Suppressor macrophage treated with lipopolysaccharide for 4 hours (primary cell): ENCODE measurements at regions not wholly inside any gene's neighbourhood (a gene's known extent, or its start where the extent isn't known, plus 50 kb on each side); places are given as distances from the start of the nearest gene placed in this dataset.
"Not testable (repeated sequence)": the region's sequence is repeated elsewhere in the genome, so short reads cannot be mapped to it uniquely, and the experiment has no call there.

Source experiments
- DNase-seq: peaks from one replicate; pipeline ENCODE4 v3.0.0-alpha.2; 2020

- DNase-seq, result no peak
Observed at GRCh38 chr17:13131225-13131624, 113.4 kb upstream of the ELAC2 start.

- no peak for DNase-seq
Observed at GRCh38 chr17:13129356-13129755, 111.5 kb upstream of the ELAC2 start.

GRCh38 chr17:13128676-13129075 lies 110.8 kb upstream of the ELAC2 start:
- no peak for DNase-seq

- no peak for DNase-seq
Observed at GRCh38 chr17:13127921-13128602, 110.2 kb upstream of the ELAC2 start.

- DNase-seq, result no peak
Observed at GRCh38 chr17:13120864-13121263, 103.0 kb upstream of the ELAC2 start.

GRCh38 chr17:13118311-13118710 lies 100.5 kb upstream of the ELAC2 start:
- DNase-seq, result no peak

- DNase-seq, result no peak
Observed at GRCh38 chr17:13117616-13118015, 99.8 kb upstream of the ELAC2 start.

GRCh38 chr17:13114601-13115031 lies 96.8 kb upstream of the ELAC2 start:
- no peak for DNase-seq

- no peak for DNase-seq
Observed at GRCh38 chr17:13113821-13114525, 96.1 kb upstream of the ELAC2 start.

GRCh38 chr17:13107676-13108235 lies 89.9 kb upstream of the ELAC2 start:
- no peak for DNase-seq

GRCh38 chr17:13106171-13106570 lies 88.3 kb upstream of the ELAC2 start:
- no peak for DNase-seq

GRCh38 chr17:13104576-13104975 lies 86.7 kb upstream of the ELAC2 start:
- no peak for DNase-seq

- DNase-seq, result no peak
Observed at GRCh38 chr17:13102477-13102876, 84.7 kb upstream of the ELAC2 start.

- DNase-seq, result no peak
Observed at GRCh38 chr17:13099926-13100325, 82.1 kb upstream of the ELAC2 start.

GRCh38 chr17:13099089-13099735 lies 81.4 kb upstream of the ELAC2 start:
- no peak for DNase-seq

- no peak for DNase-seq
Observed at GRCh38 chr17:13096291-13096690, 78.5 kb upstream of the ELAC2 start.

GRCh38 chr17:13092010-13092409 lies 74.2 kb upstream of the ELAC2 start:
- DNase-seq, result not testable (repeated sequence)

- no peak for DNase-seq
Observed at GRCh38 chr17:13088666-13089065, 70.8 kb upstream of the ELAC2 start.

GRCh38 chr17:13087802-13088201 lies 70.0 kb upstream of the ELAC2 start:
- DNase-seq, result no peak

- DNase-seq, result no peak
Observed at GRCh38 chr17:13086142-13086769, 68.4 kb upstream of the ELAC2 start.

- no peak for DNase-seq
Observed at GRCh38 chr17:13085578-13085977, 67.8 kb upstream of the ELAC2 start.

- no peak for DNase-seq
Observed at GRCh38 chr17:13084420-13084819, 66.6 kb upstream of the ELAC2 start.
